ENCODE measurements at regions not wholly inside any gene's neighbourhood (a gene's known extent, or its start where the extent isn't known, plus 50 kb on each side); places are given as distances from the start of the nearest gene placed in this dataset.
"Not testable (repeated sequence)": the region's sequence is repeated elsewhere in the genome, so short reads cannot be mapped to it uniquely, and the experiment has no call there.

DNA sequence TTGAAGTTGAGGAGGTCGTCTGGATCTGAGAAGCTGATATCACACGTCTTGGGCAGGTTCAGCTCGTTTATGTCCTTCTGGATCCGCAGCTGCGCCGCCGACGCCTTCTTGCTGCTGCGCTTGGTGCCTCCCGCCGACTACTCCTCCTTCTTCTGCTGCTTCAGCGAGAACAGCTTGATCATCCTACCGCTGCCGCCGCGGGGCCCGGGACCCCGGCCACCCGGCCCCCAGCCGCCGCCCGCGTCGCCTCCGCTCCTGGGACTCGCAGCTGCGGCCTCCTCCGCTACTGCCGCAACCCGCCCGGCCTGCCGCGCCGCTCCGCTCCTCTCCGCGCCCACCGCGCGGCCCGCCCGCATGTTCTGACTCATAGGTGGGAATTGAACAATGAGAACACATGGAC, 1710.6 kb downstream of the TP53TG3F start:
- H4K20me1 ChIP-seq (ENCODE audit: control insufficient read depth, insufficient read depth, low read length, poor library complexity, severe bottlenecking); intact Hi-C loops (cut with micrococcal nuclease); H3K27me3 ChIP-seq (replicated peaks in 1 of 4; ENCODE audit: control extremely low read depth in 1 of 4, control insufficient read depth in 3 of 4, insufficient read depth in 4 of 4, low read length in 3 of 4); H3K27ac ChIP-seq (ENCODE audit: low read length in 2 of 2); POLR2A ChIA-PET; H3K27me3 Mint-ChIP-seq; H3K4me2 ChIP-seq (replicated peaks; ENCODE audit: low read depth, low read length, poor library complexity, severe bottlenecking); H3K9me3 Mint-ChIP-seq (ENCODE audit: insufficient read depth); H3K27ac Mint-ChIP-seq; H2AFZ ChIP-seq (ENCODE audit: insufficient read depth, low read depth, low read length, poor library complexity, severe bottlenecking); ATAC-seq (ENCODE audit: low read depth); H3K4me3 ChIP-seq (ENCODE audit: control extremely low read depth in 1 of 5, extremely low read depth in 1 of 5, insufficient read depth in 1 of 5, low read depth in 2 of 5, low read length in 4 of 5); H3K79me2 ChIP-seq (ENCODE audit: control insufficient read depth, insufficient read depth, low read length); H3K4me3 Mint-ChIP-seq; H3K4me1 ChIP-seq (ENCODE audit: control insufficient read depth in 2 of 2, insufficient read depth in 2 of 2, low read length in 2 of 2); H3K9ac ChIP-seq (ENCODE audit: low read length); CTCF ChIA-PET; H3K36me3 ChIP-seq (replicated peaks in 1 of 2; ENCODE audit: control extremely low read depth in 1 of 2, control insufficient read depth in 1 of 2, extremely low read depth in 1 of 2, insufficient read depth in 2 of 2, low read length in 1 of 2); DNase-seq; H3K4me1 Mint-ChIP-seq: not testable (repeated sequence)
- peaks cover 0 to 31% (median 0%) of the 10 kb centered on the region in 3 donors for H3K9me3 ChIP-seq (ENCODE audit: control extremely low read depth in 1 of 3, control insufficient read depth in 2 of 3, insufficient read depth in 1 of 3, low read length in 2 of 3)
- 71% methylated on average over 28 of the region's 42 CpGs for WGBS (ENCODE audit: insufficient coverage)

DNA sequence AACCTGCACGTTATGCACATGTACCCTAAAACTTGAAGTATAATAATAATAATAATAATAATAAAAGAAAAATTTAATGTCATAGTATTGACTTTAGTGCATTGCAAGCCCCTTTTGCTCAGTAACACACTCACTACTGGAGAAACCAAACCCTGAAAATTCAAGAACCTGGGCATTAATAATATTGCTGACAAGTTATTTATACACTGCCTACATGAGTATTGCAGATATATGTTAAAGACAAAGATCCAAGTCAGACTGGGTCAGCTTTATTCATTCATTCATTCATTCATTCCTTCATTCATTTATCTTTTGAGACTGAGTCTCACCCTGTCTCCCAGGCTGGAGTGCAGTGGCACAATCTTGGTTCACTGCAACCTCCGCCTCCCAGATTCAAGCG, 1711.2 kb downstream of the TP53TG3F start:
- intact Hi-C loops (cut with micrococcal nuclease): no loop called here
- no peaks in the 10 kb centered on the region for H3K27me3 ChIP-seq (replicated peaks in 1 of 4; ENCODE audit: control extremely low read depth in 1 of 4, control insufficient read depth in 3 of 4, insufficient read depth in 4 of 4, low read length in 3 of 4)
- H3K27me3 Mint-ChIP-seq: no peaks in the 10 kb centered on the region

More for the DNA sequence above, 1711.2 kb downstream of the TP53TG3F start:
- H3K79me2 ChIP-seq (ENCODE audit: control insufficient read depth, insufficient read depth, low read length): no peaks in the 10 kb centered on the region
- no peak overlapping the region for H3K4me3 Mint-ChIP-seq
- H3K4me1 ChIP-seq (ENCODE audit: control insufficient read depth in 2 of 2, insufficient read depth in 2 of 2, low read length in 2 of 2): no peaks in the 10 kb centered on the region
- no peak overlapping the region for H3K4me3 ChIP-seq (ENCODE audit: control extremely low read depth in 1 of 5, extremely low read depth in 1 of 5, insufficient read depth in 1 of 5, low read depth in 2 of 5, low read length in 4 of 5)
- no peak overlapping the region for H3K4me2 ChIP-seq (replicated peaks; ENCODE audit: low read depth, low read length, poor library complexity, severe bottlenecking)
- no peak overlapping the region for H3K9ac ChIP-seq (ENCODE audit: low read length)
- WGBS (ENCODE audit: insufficient coverage): 100% methylated on average over 2 of the region's 3 CpGs
- H3K9me3 Mint-ChIP-seq (ENCODE audit: insufficient read depth): peaks cover 5% of the 10 kb centered on the region
- ChIA-PET POLR2A (no interaction called here), CTCF (no interaction called here)
- ATAC-seq (ENCODE audit: low read depth) (no peak), DNase-seq (no peak)
- H4K20me1 ChIP-seq (ENCODE audit: control insufficient read depth, insufficient read depth, low read length, poor library complexity, severe bottlenecking): no peaks in the 10 kb centered on the region
- H2AFZ ChIP-seq (ENCODE audit: insufficient read depth, low read depth, low read length, poor library complexity, severe bottlenecking): no peak overlapping the region
- no peak overlapping the region for H3K27ac ChIP-seq (ENCODE audit: low read length in 2 of 2)
- no peak overlapping the region for H3K27ac Mint-ChIP-seq
- no peaks in the 10 kb centered on the region for H3K4me1 Mint-ChIP-seq
- TF ChIP-seq EZH2 (IDR thresholded peaks at IDR 0.05; ENCODE audit: borderline replicate concordance, insufficient read depth, low read depth, low read length, poor library complexity, severe bottlenecking): no peak
- TF ChIP-seq, protein P1, sequence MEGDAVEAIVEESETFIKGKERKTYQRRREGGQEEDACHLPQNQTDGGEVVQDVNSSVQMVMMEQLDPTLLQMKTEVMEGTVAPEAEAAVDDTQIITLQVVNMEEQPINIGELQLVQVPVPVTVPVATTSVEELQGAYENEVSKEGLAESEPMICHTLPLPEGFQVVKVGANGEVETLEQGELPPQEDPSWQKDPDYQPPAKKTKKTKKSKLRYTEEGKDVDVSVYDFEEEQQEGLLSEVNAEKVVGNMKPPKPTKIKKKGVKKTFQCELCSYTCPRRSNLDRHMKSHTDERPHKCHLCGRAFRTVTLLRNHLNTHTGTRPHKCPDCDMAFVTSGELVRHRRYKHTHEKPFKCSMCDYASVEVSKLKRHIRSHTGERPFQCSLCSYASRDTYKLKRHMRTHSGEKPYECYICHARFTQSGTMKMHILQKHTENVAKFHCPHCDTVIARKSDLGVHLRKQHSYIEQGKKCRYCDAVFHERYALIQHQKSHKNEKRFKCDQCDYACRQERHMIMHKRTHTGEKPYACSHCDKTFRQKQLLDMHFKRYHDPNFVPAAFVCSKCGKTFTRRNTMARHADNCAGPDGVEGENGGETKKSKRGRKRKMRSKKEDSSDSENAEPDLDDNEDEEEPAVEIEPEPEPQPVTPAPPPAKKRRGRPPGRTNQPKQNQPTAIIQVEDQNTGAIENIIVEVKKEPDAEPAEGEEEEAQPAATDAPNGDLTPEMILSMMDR (IDR thresholded peaks at IDR 0.05): no peak
- H3K9me3 ChIP-seq (ENCODE audit: control extremely low read depth in 1 of 3, control insufficient read depth in 2 of 3, insufficient read depth in 1 of 3, low read length in 2 of 3): peaks cover 0 to 31% (median 0%) of the 10 kb centered on the region in 3 donors
- no peaks in the 10 kb centered on the region for H3K36me3 ChIP-seq (replicated peaks in 1 of 2; ENCODE audit: control extremely low read depth in 1 of 2, control insufficient read depth in 1 of 2, extremely low read depth in 1 of 2, insufficient read depth in 2 of 2, low read length in 1 of 2)

All from B cell (primary cell).